ENCODE measurements at regions not wholly inside any gene's neighbourhood (a gene's known extent, or its start where the extent isn't known, plus 50 kb on each side); places are given as distances from the start of the nearest gene placed in this dataset.
"Not testable (repeated sequence)": the region's sequence is repeated elsewhere in the genome, so short reads cannot be mapped to it uniquely, and the experiment has no call there.

DNA sequence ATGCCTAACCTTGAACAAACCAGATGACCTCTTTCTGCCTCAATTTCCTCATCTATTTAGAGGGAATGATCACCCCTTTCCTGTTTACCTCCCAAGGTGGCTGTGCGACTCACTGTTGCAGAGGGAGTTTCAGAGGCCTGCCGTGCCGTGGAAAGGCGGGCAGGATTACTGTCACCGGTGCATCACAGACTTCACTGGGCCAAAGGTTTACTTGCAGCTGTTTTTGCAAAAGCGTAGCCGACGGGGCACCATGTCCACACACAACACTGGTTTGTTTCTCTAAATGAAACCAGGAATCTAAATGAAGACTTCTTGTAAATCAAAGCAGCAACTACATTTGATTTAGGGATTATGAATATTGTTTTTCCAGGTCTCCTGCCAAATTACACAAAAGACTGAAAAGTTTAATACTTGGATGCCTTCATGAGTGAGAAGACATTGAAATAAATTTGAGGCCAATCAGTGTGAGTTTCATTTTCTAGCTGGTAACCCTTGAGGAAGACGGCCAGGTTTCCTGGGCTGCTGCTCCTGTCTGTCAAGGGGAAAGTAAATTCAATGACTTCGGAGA is 696.1 kb upstream of the TMEM132C start:
- ATAC-seq: no peak
- no peak for DNase-seq
- intact Hi-C loops (cut with micrococcal nuclease): no loop called here

DNA sequence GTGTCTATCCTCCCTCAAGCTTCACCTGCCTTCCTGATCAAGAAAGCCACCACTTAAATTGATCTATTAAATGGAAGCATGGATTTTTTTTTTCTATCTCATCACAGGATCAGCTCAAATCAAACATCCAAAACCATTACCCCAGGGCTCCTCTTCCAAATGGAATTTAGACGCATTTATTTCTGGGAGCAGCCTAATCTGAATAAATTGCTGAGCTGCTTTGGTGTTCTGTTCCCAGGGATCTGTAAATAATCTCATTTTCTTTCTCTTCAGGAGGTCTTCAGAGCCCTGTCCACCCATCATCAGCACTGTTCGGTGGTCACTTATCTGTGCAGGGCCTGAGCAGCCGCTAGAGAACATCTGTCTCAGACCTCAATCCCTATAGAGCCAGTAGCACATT is 695.4 kb upstream of the TMEM132C start:
- intact Hi-C loops (cut with micrococcal nuclease): no loop called here
- DNase-seq (no peak), ATAC-seq (no peak)

DNA sequence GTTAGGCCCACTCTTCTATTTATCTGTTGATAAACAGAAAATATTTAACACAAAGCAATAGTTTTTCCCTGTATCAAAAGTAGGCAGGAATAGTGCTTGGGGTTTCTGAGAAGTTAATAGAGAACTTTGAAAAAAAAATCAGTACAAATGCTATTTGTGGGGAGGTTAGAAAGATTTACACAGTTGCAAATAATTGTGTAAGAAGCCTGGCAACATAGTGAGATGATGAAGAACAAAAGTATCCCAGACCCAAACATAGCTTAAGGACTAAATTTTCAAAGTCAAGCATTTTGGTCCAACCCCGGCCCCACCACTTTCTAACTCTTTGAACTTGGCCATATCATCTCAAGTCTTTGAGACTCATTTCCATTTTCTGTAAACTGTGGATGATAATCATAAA is 687.5 kb upstream of the TMEM132C start:
- intact Hi-C loops (cut with micrococcal nuclease): no loop called here
- no peak for ATAC-seq
- no peak for DNase-seq

DNA sequence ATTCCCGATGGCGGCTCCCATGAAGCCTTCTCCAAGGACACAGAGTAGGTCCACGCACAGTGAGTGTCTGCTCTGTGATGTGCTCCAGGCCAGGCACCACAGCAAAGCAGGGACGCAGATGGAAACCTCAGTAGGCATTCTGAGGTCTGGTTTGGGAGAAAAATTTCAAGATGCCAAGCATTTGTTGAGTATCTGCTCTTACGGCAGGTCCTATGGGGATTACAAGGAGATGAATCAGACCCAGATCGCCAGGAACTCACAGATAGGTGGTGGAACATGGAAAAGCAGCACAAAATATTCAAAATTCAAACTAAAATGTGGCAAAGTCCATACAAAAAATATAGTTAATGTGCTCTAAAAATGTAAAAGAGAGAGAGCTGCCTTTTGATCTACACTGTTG is 684.9 kb upstream of the TMEM132C start:
- no peak for DNase-seq
- ATAC-seq: no peak
- intact Hi-C loops (cut with micrococcal nuclease): no loop called here

DNA sequence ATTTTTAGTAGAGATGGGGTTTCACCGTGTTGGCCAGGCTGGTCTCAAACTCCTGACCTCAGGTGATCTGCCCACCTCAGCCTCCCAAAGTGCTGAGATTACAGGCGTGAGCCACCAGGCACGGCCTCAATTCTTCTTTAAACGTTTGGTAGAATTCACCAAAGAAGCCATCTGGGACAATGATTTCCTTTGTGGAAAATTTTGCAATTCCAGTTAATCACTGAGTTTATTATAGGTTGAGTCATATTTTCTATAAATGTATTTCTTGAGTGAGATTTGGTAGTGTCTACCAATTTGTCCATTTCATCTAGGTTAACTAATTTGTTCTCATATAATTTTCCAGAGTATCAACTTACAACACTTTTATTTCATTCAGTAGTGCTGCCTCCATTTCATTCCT is 683.9 kb upstream of the TMEM132C start:
- DNase-seq (no peak), ATAC-seq (no peak)
- intact Hi-C loops (cut with micrococcal nuclease): no loop called here

DNA sequence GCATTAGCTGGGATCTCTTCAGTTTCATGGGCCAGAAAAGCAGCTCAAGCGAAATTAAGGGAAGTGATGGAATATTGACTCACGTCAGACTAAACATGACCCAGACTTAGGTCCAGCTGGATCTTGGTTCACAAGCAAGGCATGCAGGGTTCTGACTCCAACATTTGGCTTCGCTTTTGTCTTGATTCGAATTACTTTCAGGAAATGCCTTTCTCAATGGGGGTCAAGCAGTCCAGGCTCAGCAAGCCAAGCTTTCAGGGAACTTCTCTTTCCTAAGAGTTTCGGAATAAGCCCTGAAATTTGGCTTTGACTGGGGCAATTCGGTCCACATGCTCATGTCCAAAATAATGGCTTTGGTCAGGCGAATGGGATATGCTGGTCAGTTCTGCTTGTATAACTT is 678.7 kb upstream of the TMEM132C start:
- ATAC-seq (no peak), DNase-seq (no peak)

DNA sequence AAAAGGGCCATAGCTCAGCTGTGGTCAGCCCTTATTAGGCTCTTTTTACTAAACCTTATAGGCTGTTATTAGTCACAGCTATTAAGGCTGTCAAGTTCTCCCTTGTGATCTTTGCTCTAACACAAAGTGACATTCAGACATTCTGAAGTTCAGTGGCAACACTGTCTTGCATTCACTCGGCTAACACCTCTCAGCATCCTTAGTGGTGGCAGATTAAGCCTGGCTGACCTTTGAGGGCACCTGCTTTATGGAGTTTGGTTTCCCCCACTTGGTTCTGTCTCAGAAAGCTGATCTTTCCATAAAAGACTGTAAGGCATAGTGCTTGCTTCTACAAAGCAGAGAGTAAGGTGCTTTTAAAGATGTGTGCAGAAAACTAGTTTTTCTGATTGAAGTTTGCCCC is 677.4 kb upstream of the TMEM132C start:
- ATAC-seq: no peak
- DNase-seq: no peak
- intact Hi-C loops (cut with micrococcal nuclease): no loop called here

More for the DNA sequence above, 678.7 kb upstream of the TMEM132C start:
- intact Hi-C loops (cut with micrococcal nuclease): no loop called here

DNA sequence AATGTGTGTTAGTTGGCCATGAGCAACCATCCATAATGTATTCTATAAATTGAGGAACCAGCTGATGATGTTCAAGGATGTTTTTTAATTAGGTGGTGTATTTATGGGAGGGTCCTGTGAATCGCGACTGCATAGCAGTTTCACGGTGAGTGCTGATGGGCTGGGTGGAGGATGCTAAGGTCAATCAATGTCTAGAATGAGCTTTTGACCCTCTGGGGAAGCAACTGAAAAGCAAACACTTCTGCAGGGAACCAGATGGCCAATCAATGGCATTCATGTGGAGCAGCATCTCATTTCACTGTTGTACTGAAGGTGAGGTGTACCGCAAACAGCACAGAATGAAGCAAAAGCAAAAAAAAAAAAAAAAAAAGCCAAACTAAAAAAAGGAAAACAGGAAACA is 676.1 kb upstream of the TMEM132C start:
- intact Hi-C loops (cut with micrococcal nuclease): no loop called here
- DNase-seq (no peak), ATAC-seq (no peak)

DNA sequence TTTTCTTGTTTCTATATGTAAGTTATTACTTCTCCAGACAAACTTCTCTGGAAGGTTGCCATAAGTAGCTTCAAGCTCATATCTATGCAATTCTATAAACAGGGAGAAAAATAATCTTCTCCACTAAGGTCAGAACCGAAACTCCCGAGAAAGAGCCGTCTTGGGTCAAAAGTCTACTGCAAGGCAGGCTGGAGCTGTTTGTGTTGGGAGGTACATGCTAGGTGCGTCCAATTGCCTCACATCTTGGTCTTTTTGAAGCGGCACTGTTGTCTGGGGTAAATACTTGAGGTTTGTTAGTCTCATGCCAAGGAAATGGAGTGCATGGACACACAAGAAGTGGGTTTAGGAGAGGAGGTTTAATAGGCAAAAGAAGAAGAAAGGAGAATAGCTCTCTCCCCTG is 674.7 kb upstream of the TMEM132C start:
- ATAC-seq (no peak), DNase-seq (no peak)
- intact Hi-C loops (cut with micrococcal nuclease): no loop called here

DNA sequence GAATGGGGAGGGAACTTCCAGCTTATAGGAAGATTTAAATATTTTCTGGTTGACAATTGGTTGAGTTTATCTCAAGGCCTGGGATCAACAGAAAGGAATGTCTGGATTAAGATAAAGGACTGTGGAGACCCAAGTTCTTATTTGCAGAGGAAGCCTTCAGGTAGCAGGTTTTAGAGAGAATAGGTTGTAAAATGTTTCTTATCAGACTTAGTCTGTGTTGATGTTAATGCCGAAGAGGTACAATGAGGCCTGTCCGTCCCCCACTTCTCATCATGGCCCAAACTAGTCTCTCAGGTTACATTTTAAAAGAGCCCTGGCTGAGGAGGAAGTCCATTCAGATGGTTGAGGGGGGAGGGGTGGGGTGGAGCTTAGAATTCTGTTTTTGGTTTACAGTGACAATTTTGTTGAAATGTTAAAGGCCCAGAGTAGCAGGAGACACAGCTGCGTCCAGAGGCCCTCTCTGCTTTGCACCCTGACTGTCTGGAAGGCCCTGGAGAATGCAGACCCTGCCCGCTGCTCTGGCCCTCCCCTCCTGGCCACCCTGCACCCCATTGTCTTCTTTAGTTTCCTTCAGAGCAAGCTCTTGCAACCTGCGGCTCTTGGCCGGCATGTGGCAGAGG is 672.5 kb upstream of the TMEM132C start:
- no peak for ATAC-seq
- intact Hi-C loops (cut with micrococcal nuclease): no loop called here
- no peak for DNase-seq

DNA sequence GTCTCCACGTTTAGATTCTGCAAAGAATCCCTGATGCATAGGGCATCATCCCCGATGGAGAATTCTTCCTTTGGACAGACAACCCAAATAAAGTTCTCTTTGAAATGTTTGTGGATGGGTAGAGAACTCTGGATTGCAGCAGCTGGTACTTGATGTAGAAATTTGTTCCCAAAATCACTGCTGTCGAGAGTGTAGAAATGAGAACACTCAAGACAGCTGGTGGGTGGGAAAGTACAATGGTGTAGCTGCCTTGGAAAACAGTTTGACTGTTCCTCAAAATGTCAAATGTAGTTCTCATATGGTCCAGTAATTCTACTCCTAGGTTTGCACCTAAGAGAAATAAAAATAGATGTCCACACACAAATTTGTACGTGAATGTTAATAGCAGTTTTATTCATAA is 671.5 kb upstream of the TMEM132C start:
- ATAC-seq: no peak

DNA sequence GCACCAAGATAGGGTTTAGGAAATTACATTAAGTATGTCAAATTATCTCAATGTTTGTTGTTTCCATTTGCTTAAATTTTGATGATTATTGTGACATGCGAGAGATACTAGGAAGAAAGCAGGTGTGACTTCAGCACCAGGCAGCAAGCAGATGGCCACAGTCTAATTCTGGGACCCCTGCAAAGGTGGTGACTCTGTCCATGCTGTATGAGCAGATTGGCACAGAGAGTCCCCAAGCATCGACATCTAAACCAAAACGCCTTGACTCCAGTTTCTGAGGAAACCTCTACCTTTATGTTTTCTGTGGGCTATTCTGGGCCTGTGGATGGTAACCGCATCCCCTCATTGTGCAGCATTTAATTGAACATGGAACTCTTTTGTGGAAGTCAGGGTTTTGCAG is 670.1 kb upstream of the TMEM132C start:
- intact Hi-C loops (cut with micrococcal nuclease): no loop called here
- no peak for DNase-seq

More for the DNA sequence above, 671.5 kb upstream of the TMEM132C start:
- DNase-seq: no peak
- intact Hi-C loops (cut with micrococcal nuclease): no loop called here

DNA sequence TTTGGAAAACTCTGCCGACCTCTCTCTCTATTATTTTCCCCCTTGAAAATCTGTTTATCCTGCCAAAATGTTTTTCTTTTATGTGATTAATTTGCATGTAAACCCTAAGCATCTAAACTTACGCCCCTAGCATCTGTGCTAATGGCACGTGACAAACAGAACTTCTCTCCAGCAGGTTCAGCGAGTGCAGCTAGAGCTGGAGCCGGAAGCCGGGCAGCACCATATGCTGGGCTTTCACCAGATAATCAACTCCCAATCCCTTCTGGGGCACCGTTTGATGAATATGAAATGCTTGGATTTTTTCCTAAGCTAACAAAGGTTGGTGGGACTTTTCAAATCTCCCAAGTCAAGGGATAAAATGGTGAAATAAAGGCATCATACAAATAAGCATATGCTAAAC is 667.5 kb upstream of the TMEM132C start:
- ATAC-seq: no peak
- no peak for DNase-seq
- intact Hi-C loops (cut with micrococcal nuclease): no loop called here

More for the DNA sequence above, 670.1 kb upstream of the TMEM132C start:
- ATAC-seq: no peak

DNA sequence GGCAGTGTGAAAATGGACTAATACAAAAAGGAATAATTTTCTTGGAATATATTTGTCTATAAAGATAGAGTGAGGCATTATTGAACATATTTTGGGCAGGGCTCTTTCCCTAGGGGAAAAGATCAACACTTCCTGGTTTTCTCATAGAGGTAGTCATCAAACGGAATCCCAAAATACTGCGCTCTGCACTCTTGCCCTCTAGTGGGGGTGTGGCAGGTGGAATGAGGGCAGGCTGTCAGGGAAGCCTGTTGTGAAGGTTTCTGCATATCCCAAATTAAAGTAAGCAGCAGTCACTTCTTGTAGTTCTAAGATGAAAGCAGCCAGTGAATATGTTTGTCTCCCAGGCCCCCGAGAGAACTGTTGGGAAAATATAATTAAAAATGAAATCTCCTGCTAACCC is 666.8 kb upstream of the TMEM132C start:
- ATAC-seq (no peak), DNase-seq (no peak)
- intact Hi-C loops (cut with micrococcal nuclease): no loop called here

DNA sequence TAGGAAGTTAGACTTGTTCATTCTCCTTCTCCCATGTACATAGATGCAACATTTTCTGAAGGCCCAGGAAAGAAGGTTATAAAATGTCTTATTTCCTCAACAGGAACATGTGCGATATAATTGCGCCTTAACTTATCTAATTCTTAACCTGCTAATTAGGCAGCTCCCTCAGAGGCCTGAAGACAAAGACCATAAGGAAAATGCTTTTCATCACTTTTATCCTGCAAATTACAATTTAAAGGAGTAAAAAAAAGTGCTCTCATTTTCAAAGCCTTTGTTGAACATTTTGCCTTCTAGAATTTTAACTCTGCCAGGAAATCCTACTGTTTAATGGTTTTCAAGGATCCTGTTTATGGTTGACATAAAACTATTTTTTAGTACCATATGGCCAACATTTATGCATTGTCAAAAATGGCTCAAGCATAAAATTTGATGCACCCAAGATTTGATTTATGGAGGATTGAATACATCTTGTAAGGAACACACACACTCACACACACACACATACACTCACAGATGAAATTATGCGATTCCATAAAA is 660.4 kb upstream of the TMEM132C start:
- intact Hi-C loops (cut with micrococcal nuclease): no loop called here
- DNase-seq (no peak), ATAC-seq (no peak)

DNA sequence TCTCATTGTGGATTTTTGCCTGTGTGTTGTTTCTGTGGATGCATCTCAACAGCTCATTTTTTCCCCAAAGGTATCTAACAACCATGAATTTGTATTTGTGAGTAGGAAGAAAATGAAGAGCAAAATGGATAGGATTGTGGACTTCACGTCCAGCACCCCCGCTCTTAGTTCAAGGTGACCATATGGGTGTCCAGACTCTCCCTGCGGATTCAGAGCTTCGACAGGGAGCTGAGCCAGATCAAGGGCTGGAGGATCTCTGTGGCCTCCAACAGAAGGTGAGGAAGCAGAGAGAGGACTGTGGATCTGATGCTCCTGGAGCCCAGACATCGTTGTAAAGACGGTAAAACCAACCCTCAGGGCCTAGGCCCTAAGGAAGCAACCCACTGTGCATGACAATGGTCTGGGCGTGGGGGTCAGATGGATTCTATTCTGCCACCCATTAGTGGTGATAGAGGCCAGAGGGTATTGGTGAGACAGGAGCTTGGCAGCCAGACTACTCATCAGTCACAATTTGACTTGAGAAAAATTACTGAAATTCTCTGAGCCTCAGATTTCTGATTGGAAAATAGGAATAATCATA is 659.7 kb upstream of the TMEM132C start:
- DNase-seq (no peak), ATAC-seq (no peak)
- intact Hi-C loops (cut with micrococcal nuclease): no loop called here

DNA sequence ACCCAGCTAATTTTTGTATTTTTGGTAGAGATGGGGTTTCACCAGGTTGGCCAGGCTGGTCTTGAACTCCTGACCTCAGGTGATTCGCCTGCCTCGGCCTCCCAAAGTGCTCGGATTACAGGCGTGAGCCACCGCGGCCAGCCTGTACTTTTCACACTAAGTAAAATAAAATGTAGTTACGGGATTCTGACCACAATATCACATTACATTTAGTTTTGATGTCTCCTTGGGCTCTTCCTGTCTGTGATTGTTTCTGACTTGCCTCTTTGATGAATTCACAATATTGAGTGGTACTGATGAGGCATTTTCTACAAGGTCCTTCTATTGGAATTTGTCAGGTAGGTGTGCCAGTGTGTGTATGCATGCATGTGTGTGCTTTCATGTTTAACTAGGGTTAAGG is 658.6 kb upstream of the TMEM132C start:
- intact Hi-C loops (cut with micrococcal nuclease); DNase-seq; ATAC-seq: not testable (repeated sequence)

DNA sequence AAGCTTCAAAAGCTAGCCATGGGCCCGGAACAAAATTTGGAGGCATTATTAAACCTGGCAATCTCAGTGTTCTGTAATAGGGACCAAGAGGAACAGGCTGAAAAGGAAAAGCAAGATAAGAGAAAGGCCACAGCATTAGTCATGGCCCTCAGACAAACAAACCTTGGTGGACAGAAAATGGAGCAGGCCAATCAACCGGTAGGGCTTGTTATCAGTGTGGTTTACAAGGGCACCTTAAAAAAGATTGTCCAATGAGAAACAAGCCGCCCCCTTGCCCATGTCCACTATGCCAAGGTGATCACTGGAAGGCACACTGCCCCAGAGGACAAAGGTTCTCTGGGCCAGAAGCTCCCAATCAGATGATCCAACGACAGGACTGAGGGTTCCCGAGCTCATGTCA is 653.9 kb upstream of the TMEM132C start:
- ATAC-seq (no peak), DNase-seq (no peak)
- intact Hi-C loops (cut with micrococcal nuclease): no loop called here

DNA sequence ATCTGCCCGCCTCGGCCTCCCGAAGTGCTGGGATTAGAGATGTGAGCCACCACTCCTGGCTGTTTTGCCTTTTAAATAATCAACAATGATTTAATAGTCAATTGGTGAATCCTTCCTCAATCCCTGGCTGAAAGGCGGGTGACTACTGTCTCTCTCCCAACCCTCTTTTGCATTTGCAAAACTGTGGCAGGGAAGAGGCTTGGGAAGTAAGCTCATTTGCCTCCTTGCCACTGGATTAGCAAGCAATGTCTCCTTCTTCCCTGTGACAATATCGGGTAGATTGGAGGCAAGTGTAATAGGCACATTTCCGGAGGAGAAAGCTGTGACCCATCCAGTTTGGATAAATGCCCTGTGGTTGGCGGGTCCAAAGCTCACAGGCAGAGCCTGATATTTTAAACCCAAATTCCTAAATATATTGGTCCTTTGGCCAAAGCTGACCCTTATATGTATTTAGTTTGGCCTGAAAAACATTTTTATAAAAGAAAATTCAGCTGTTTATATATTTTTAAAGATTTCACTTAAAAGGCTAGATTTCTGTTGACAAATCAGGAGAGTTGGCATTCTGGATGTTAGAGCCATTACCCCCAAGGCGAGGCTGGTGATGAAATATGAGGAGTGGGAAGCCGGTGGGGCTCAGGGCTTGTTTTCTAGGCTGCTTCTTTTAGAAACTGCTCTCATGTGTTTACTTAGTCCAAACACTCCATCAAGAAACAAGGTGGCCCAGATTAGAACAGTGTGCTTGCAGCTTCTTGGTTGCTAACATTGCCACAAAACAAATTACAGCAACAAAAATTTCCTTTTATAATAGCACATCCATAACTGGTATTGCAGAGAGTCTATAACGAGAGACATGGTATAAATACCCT is 646.9 kb upstream of the TMEM132C start:
- ATAC-seq (no peak), DNase-seq (no peak)
- intact Hi-C loops (cut with micrococcal nuclease): no loop called here

DNA sequence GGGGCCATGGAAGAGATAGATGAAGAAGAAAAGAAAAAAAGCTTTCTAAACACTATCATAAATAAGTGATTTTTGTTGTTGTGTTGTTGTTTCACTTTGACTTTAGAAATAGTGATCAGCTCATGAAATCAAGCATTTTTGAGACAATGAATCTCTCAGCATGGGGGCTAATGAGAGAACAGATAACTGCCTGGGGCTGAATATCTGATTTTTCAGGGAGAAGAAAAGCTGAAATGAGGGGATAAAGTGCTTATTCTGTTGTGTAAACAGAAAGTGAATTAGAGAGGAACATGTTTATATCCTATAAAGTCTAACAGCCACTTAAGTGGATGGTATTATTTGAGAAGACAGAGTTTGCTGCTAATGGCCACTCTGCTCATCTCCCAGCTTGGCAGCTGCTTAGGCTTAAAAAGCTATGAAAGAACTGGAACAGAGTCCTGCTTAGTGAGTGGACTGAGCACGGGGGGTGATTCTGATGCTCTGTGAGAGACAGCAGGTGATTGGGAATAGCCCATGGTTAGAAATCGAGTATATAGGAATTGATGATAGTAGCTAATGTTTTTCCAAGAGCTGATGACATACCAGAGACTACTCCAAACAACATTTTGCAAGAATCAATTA is 646.1 kb upstream of the TMEM132C start:
- ATAC-seq (no peak), DNase-seq (no peak)
- intact Hi-C loops (cut with micrococcal nuclease): no loop called here
